ENCODE measurements at regions not wholly inside any gene's neighbourhood (a gene's known extent, or its start where the extent isn't known, plus 50 kb on each side); places are given as distances from the start of the nearest gene placed in this dataset.

GRCh38 chr4:3364199-3364598 is 71.4 kb downstream of the RGS12 start:
- DNase-seq (ENCODE audit: low spot score, unreplicated experiment): no peak
- no peaks in the 10 kb centered on the region for H3K27me3 Mint-ChIP-seq
- H3K4me1 Mint-ChIP-seq (ENCODE audit: low read depth): peaks cover 2% of the 10 kb centered on the region
- H3K9me3 Mint-ChIP-seq (ENCODE audit: low read depth): no peaks in the 10 kb centered on the region
- H3K36me3 Mint-ChIP-seq (ENCODE audit: insufficient read depth): no peaks in the 10 kb centered on the region
- H3K27ac Mint-ChIP-seq: no peak overlapping the region
- TF ChIP-seq CTCF (IDR thresholded peaks at IDR 0.05; ENCODE audit: unreplicated experiment): no peak
- H3K4me3 Mint-ChIP-seq (ENCODE audit: low read depth): no peak overlapping the region

- Mint-ChIP-seq H3K4me3 (ENCODE audit: low read depth) (no peak overlapping the region), H3K4me1 (ENCODE audit: low read depth) (peaks cover 4% of the 10 kb centered on the region), H3K9me3 (ENCODE audit: low read depth) (no peaks in the 10 kb centered on the region), H3K27me3 (peaks cover under 1% of the 10 kb centered on the region), H3K27ac (no peak overlapping the region), H3K36me3 (ENCODE audit: insufficient read depth) (no peaks in the 10 kb centered on the region)
- TF ChIP-seq CTCF (IDR thresholded peaks at IDR 0.05; ENCODE audit: unreplicated experiment): no peak
- DNase-seq (ENCODE audit: low spot score, unreplicated experiment): no peak
Observed at GRCh38 chr4:3364634-3365314, 72.0 kb downstream of the RGS12 start.

- H3K9me3 Mint-ChIP-seq (ENCODE audit: low read depth): no peaks in the 10 kb centered on the region
- no peaks in the 10 kb centered on the region for H3K36me3 Mint-ChIP-seq (ENCODE audit: insufficient read depth)
- no peak overlapping the region for H3K27ac Mint-ChIP-seq
- H3K4me1 Mint-ChIP-seq (ENCODE audit: low read depth): peaks cover 10% of the 10 kb centered on the region
- H3K27me3 Mint-ChIP-seq: peaks cover 3% of the 10 kb centered on the region
- TF ChIP-seq CTCF (IDR thresholded peaks at IDR 0.05; ENCODE audit: unreplicated experiment): no peak
- H3K4me3 Mint-ChIP-seq (ENCODE audit: low read depth): no peak overlapping the region
- no peak for DNase-seq (ENCODE audit: low spot score, unreplicated experiment)
Observed at GRCh38 chr4:3365326-3365725, 72.5 kb downstream of the RGS12 start.

- no peak for DNase-seq (ENCODE audit: low spot score, unreplicated experiment)
- H3K4me3 Mint-ChIP-seq (ENCODE audit: low read depth): no peak overlapping the region
- H3K4me1 Mint-ChIP-seq (ENCODE audit: low read depth): peaks cover 14% of the 10 kb centered on the region
- peaks cover 3% of the 10 kb centered on the region for H3K27me3 Mint-ChIP-seq
- TF ChIP-seq CTCF (IDR thresholded peaks at IDR 0.05; ENCODE audit: unreplicated experiment): no peak
- no peak overlapping the region for H3K27ac Mint-ChIP-seq
- H3K9me3 Mint-ChIP-seq (ENCODE audit: low read depth): no peaks in the 10 kb centered on the region
- H3K36me3 Mint-ChIP-seq (ENCODE audit: insufficient read depth): no peaks in the 10 kb centered on the region
Observed at GRCh38 chr4:3365871-3366842, 73.3 kb downstream of the RGS12 start.

DNA sequence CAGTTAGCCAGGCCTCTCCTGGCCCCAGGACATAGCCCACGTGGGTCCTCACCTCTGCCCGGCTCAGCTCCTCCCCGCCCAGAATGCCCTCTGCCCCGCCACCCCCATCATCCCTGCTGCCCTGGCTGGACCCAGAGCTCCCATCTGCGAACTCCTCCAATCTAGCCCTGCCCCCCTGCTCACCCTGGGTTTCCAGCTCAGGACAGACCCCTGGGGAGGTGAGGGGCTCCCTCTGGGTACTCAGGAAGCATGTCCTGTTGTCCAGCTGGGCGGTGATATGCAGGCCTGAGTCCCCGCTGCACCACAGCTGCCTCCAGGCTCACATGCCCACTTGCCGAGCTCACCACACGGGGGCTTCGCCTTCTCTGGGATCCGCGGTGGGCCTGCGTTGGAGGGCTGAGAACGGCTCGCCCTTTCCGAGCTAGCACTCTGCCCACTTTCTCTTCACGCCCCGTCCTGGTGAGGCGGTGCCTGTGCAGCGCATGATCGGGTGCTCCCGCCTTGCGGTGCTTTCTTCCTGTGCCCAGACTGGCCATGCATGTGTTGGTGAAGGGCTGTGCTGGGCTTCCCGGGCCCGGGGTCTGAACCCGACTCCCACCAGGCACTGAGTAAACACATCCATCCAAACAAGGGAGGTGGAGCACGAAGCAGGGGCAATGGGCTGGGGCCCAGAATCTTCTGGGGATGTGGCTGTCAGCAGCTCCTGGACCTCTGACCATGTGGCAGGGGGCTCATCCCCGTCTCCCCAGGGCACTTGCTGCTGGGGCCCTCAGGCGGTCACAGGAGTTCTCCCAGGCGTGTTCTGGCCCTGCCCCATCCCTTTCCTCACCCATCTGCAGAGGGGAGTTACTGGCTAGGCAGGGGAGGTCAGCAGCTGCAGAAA is 74.3 kb downstream of the RGS12 start:
- no peak for DNase-seq (ENCODE audit: low spot score, unreplicated experiment)
- Mint-ChIP-seq H3K4me1 (ENCODE audit: low read depth) (peaks cover 19% of the 10 kb centered on the region), H3K27me3 (peaks cover 3% of the 10 kb centered on the region)

More for the DNA sequence above, 74.3 kb downstream of the RGS12 start:
- H3K9me3 Mint-ChIP-seq (ENCODE audit: low read depth): no peaks in the 10 kb centered on the region
- no peak overlapping the region for H3K4me3 Mint-ChIP-seq (ENCODE audit: low read depth)
- no peaks in the 10 kb centered on the region for H3K36me3 Mint-ChIP-seq (ENCODE audit: insufficient read depth)
- no peak overlapping the region for H3K27ac Mint-ChIP-seq
- no peak for TF ChIP-seq CTCF (IDR thresholded peaks at IDR 0.05; ENCODE audit: unreplicated experiment)
